ENCODE measurements at regions not wholly inside any gene's neighbourhood (a gene's known extent, or its start where the extent isn't known, plus 50 kb on each side); places are given as distances from the start of the nearest gene placed in this dataset.
"Not testable (repeated sequence)": the region's sequence is repeated elsewhere in the genome, so short reads cannot be mapped to it uniquely, and the experiment has no call there.

GRCh38 chr17:49898366-49899190, 50.7 kb upstream of the TAC4 start:
- H3K4me3 ChIP-seq (ENCODE audit: low read depth, low read length), result no peak overlapping the region
- H3K36me3 ChIP-seq (ENCODE audit: control insufficient read depth, insufficient read depth, low read length), result no peaks in the 10 kb centered on the region
- no peak overlapping the region for H3K27ac ChIP-seq (ENCODE audit: low read depth, low read length)
- H3K9me3 ChIP-seq (ENCODE audit: control insufficient read depth, insufficient read depth, low read length), result no peaks in the 10 kb centered on the region
- H3K4me1 ChIP-seq (ENCODE audit: control insufficient read depth, insufficient read depth, low read length), result peaks cover 14% of the 10 kb centered on the region
- peaks cover 56% of the 10 kb centered on the region for H3K27me3 ChIP-seq (ENCODE audit: control insufficient read depth, insufficient read depth, low read length)
- peak in 1 of 6 donors; percentile 41 for DNase-seq (ENCODE audit: low read depth in 4 of 6, low spot score in 6 of 6)
- 40% methylated on average over 7 of the region's 9 CpGs for WGBS (ENCODE audit: insufficient coverage)

GRCh38 chr17:49899191-49899485, 51.3 kb upstream of the TAC4 start:
- Histone ChIP-seq H3K27ac (ENCODE audit: low read depth, low read length) (no peak overlapping the region), H3K4me1 (ENCODE audit: control insufficient read depth, insufficient read depth, low read length) (peaks cover 14% of the 10 kb centered on the region), H3K36me3 (ENCODE audit: control insufficient read depth, insufficient read depth, low read length) (no peaks in the 10 kb centered on the region), H3K9me3 (ENCODE audit: control insufficient read depth, insufficient read depth, low read length) (no peaks in the 10 kb centered on the region), H3K27me3 (ENCODE audit: control insufficient read depth, insufficient read depth, low read length) (peaks cover 56% of the 10 kb centered on the region), H3K4me3 (ENCODE audit: low read depth, low read length) (no peak overlapping the region)
- 33% methylated on average over 2 of the region's 2 CpGs for WGBS (ENCODE audit: insufficient coverage)
- no peak for DNase-seq (ENCODE audit: low read depth in 4 of 6, low spot score in 6 of 6)

- WGBS (ENCODE audit: insufficient coverage), result no CpG with 5 or more reads among the region's 1 CpG
- no peaks in the 10 kb centered on the region for H3K36me3 ChIP-seq (ENCODE audit: control insufficient read depth, insufficient read depth, low read length)
- H3K27ac ChIP-seq (ENCODE audit: low read depth, low read length), result no peak overlapping the region
- H3K27me3 ChIP-seq (ENCODE audit: control insufficient read depth, insufficient read depth, low read length), result peaks cover 58% of the 10 kb centered on the region
- H3K4me1 ChIP-seq (ENCODE audit: control insufficient read depth, insufficient read depth, low read length), result peaks cover 14% of the 10 kb centered on the region
- no peaks in the 10 kb centered on the region for H3K9me3 ChIP-seq (ENCODE audit: control insufficient read depth, insufficient read depth, low read length)
- H3K4me3 ChIP-seq (ENCODE audit: low read depth, low read length), result no peak overlapping the region
- DNase-seq (ENCODE audit: low read depth in 4 of 6, low spot score in 6 of 6), result no peak
These were observed 51.7 kb upstream of the TAC4 start for GRCh38 chr17:49899588-49899987.

- not testable (repeated sequence) for DNase-seq (ENCODE audit: low read depth in 4 of 6, low spot score in 6 of 6); H3K9me3 ChIP-seq (ENCODE audit: control insufficient read depth, insufficient read depth, low read length); H3K36me3 ChIP-seq (ENCODE audit: control insufficient read depth, insufficient read depth, low read length); H3K4me3 ChIP-seq (ENCODE audit: low read depth, low read length); H3K27ac ChIP-seq (ENCODE audit: low read depth, low read length)
- no CpG with 5 or more reads among the region's 5 CpGs for WGBS (ENCODE audit: insufficient coverage)
- Histone ChIP-seq H3K27me3 (ENCODE audit: control insufficient read depth, insufficient read depth, low read length) (peaks cover 64% of the 10 kb centered on the region), H3K4me1 (ENCODE audit: control insufficient read depth, insufficient read depth, low read length) (peaks cover 14% of the 10 kb centered on the region)
These were observed 52.9 kb upstream of the TAC4 start for GRCh38 chr17:49900801-49901200.

- no peak overlapping the region for H3K4me3 ChIP-seq (ENCODE audit: low read depth, low read length)
- H3K9me3 ChIP-seq (ENCODE audit: control insufficient read depth, insufficient read depth, low read length), result no peaks in the 10 kb centered on the region
- H3K27me3 ChIP-seq (ENCODE audit: control insufficient read depth, insufficient read depth, low read length), result peaks cover 66% of the 10 kb centered on the region
- no peak overlapping the region for H3K27ac ChIP-seq (ENCODE audit: low read depth, low read length)
- H3K4me1 ChIP-seq (ENCODE audit: control insufficient read depth, insufficient read depth, low read length), result peaks cover 14% of the 10 kb centered on the region
- no peaks in the 10 kb centered on the region for H3K36me3 ChIP-seq (ENCODE audit: control insufficient read depth, insufficient read depth, low read length)
- no peak for DNase-seq (ENCODE audit: low read depth in 4 of 6, low spot score in 6 of 6)
- 3% methylated on average over 44 of the region's 47 CpGs for WGBS (ENCODE audit: insufficient coverage)
These were observed 53.8 kb upstream of the TAC4 start for GRCh38 chr17:49901460-49902331.

- no peak overlapping the region for H3K4me3 ChIP-seq (ENCODE audit: low read depth, low read length)
- H3K36me3 ChIP-seq (ENCODE audit: control insufficient read depth, insufficient read depth, low read length), result no peaks in the 10 kb centered on the region
- no peak for DNase-seq (ENCODE audit: low read depth in 4 of 6, low spot score in 6 of 6)
- H3K4me1 ChIP-seq (ENCODE audit: control insufficient read depth, insufficient read depth, low read length), result peaks cover 8% of the 10 kb centered on the region
- peaks cover 81% of the 10 kb centered on the region for H3K27me3 ChIP-seq (ENCODE audit: control insufficient read depth, insufficient read depth, low read length)
- WGBS (ENCODE audit: insufficient coverage), result 59% methylated on average over 2 of the region's 5 CpGs
- no peak overlapping the region for H3K27ac ChIP-seq (ENCODE audit: low read depth, low read length)
- no peaks in the 10 kb centered on the region for H3K9me3 ChIP-seq (ENCODE audit: control insufficient read depth, insufficient read depth, low read length)
These were observed 55.7 kb upstream of the TAC4 start for GRCh38 chr17:49903523-49903922.

GRCh38 chr17:49904893-49905292, 57.0 kb upstream of the TAC4 start:
- Histone ChIP-seq H3K36me3 (ENCODE audit: control insufficient read depth, insufficient read depth, low read length) (no peaks in the 10 kb centered on the region), H3K27ac (ENCODE audit: low read depth, low read length) (no peak overlapping the region), H3K4me3 (ENCODE audit: low read depth, low read length) (no peak overlapping the region), H3K4me1 (ENCODE audit: control insufficient read depth, insufficient read depth, low read length) (peaks cover 6% of the 10 kb centered on the region), H3K9me3 (ENCODE audit: control insufficient read depth, insufficient read depth, low read length) (no peaks in the 10 kb centered on the region), H3K27me3 (ENCODE audit: control insufficient read depth, insufficient read depth, low read length) (peaks cover 91% of the 10 kb centered on the region)
- WGBS (ENCODE audit: insufficient coverage), result 75% methylated on average over 9 of the region's 9 CpGs
- DNase-seq (ENCODE audit: low read depth in 4 of 6, low spot score in 6 of 6), result peak in 1 of 6 donors; percentile 49

GRCh38 chr17:49906531-49907136, 58.8 kb upstream of the TAC4 start:
- Histone ChIP-seq H3K27me3 (ENCODE audit: control insufficient read depth, insufficient read depth, low read length) (peaks cover 94% of the 10 kb centered on the region), H3K27ac (ENCODE audit: low read depth, low read length) (no peak overlapping the region), H3K4me1 (ENCODE audit: control insufficient read depth, insufficient read depth, low read length) (peaks cover 13% of the 10 kb centered on the region), H3K36me3 (ENCODE audit: control insufficient read depth, insufficient read depth, low read length) (no peaks in the 10 kb centered on the region), H3K9me3 (ENCODE audit: control insufficient read depth, insufficient read depth, low read length) (no peaks in the 10 kb centered on the region), H3K4me3 (ENCODE audit: low read depth, low read length) (no peak overlapping the region)
- DNase-seq (ENCODE audit: low read depth in 4 of 6, low spot score in 6 of 6), result no peak
- 75% methylated on average over 5 of the region's 10 CpGs for WGBS (ENCODE audit: insufficient coverage)

- Histone ChIP-seq H3K4me1 (ENCODE audit: control insufficient read depth, insufficient read depth, low read length) (peaks cover 10% of the 10 kb centered on the region), H3K4me3 (ENCODE audit: low read depth, low read length) (no peak overlapping the region), H3K27me3 (ENCODE audit: control insufficient read depth, insufficient read depth, low read length) (peaks cover 95% of the 10 kb centered on the region), H3K27ac (ENCODE audit: low read depth, low read length) (no peak overlapping the region), H3K36me3 (ENCODE audit: control insufficient read depth, insufficient read depth, low read length) (no peaks in the 10 kb centered on the region), H3K9me3 (ENCODE audit: control insufficient read depth, insufficient read depth, low read length) (no peaks in the 10 kb centered on the region)
- no peak for DNase-seq (ENCODE audit: low read depth in 4 of 6, low spot score in 6 of 6)
- 33% methylated on average over 5 of the region's 8 CpGs for WGBS (ENCODE audit: insufficient coverage)
These were observed 59.4 kb upstream of the TAC4 start for GRCh38 chr17:49907279-49907678.

Data from spinal cord (tissue), 9 donors.